ENCODE measurements at regions not wholly inside any gene's neighbourhood (a gene's known extent, or its start where the extent isn't known, plus 50 kb on each side); places are given as distances from the start of the nearest gene placed in this dataset.
A peak's percentile ranks its signal among the peaks of the same experiment; 100 is the strongest.
"Not testable (repeated sequence)": the region's sequence is repeated elsewhere in the genome, so short reads cannot be mapped to it uniquely, and the experiment has no call there.

- H3K27me3 ChIP-seq (ENCODE audit: control insufficient read depth in 2 of 2, insufficient read depth in 2 of 2, low read length in 2 of 2); intact Hi-C loops (cut with micrococcal nuclease): not testable (repeated sequence)
Measured at GRCh38 chr15:22371246-22371834, 87.4 kb upstream of the GOLGA6L22 start.

DNA sequence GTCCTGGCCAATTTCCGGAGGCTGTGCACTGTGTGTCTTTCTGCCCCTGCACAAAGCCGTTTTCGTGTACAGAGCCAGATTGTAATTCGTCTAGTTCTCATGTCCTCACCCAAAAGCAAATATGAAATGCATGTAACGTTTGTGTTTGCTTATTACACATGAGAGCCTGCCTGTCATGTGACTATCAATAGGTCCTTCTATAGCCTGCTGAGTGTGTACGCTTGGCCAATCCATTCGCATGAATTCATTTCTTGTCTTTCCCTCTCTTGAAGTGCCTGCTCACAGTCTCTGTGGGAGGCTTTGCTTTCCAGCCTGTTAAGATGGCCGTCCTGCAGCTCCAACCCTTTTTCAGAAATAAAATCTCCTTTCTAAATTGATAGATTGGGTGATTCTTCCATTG lies 84.2 kb upstream of the GOLGA6L22 start:
- H3K79me2 ChIP-seq (ENCODE audit: control insufficient read depth, insufficient read depth, low read length); H4K20me1 ChIP-seq (replicated peaks; ENCODE audit: control insufficient read depth, insufficient read depth, low read length); H3K4me3 ChIP-seq; POLR2A ChIA-PET; H3K36me3 ChIP-seq (ENCODE audit: control insufficient read depth, insufficient read depth, low read length); DNase-seq (ENCODE audit: extremely low read depth in 1 of 4, low spot score in 3 of 4); H3K27me3 ChIP-seq (ENCODE audit: control insufficient read depth in 2 of 2, insufficient read depth in 2 of 2, low read length in 2 of 2); intact Hi-C loops (cut with micrococcal nuclease); BruUV-seq (replicated peaks); H3K4me1 ChIP-seq (replicated peaks in 1 of 2; ENCODE audit: control insufficient read depth in 2 of 2, insufficient read depth in 2 of 2, low read length in 2 of 2); H3K9me3 ChIP-seq (replicated peaks; ENCODE audit: control insufficient read depth, insufficient read depth, low read depth, low read length); H3K9ac ChIP-seq (ENCODE audit: insufficient read depth in 1 of 2, low read depth in 2 of 2, low read length in 2 of 2); H2AFZ ChIP-seq (ENCODE audit: low read depth, low read length); CTCF ChIA-PET (ENCODE audit: low intra/inter-chr PET ratio); in situ Hi-C loops (cut with MboI); ATAC-seq; H3K9me1 ChIP-seq (ENCODE audit: control insufficient read depth, insufficient read depth, low read length); FAIRE-seq; H3K27ac ChIP-seq (ENCODE audit: extremely low read depth, low read depth, low read length); H3K4me2 ChIP-seq (ENCODE audit: insufficient read depth, low read length): not testable (repeated sequence)
- no CpG with 5 or more reads among the region's 8 CpGs for WGBS (ENCODE audit: insufficient coverage, low coverage, missing lambda C conversion rate)

More at GRCh38 chr15:22371246-22371834, 87.4 kb upstream of the GOLGA6L22 start:
- FAIRE-seq; POLR2A ChIA-PET; BruUV-seq (replicated peaks); H3K4me2 ChIP-seq (ENCODE audit: insufficient read depth, low read length); in situ Hi-C loops (cut with MboI); H3K9me1 ChIP-seq (ENCODE audit: control insufficient read depth, insufficient read depth, low read length); H3K79me2 ChIP-seq (ENCODE audit: control insufficient read depth, insufficient read depth, low read length); H3K9ac ChIP-seq (ENCODE audit: insufficient read depth in 1 of 2, low read depth in 2 of 2, low read length in 2 of 2); H3K36me3 ChIP-seq (ENCODE audit: control insufficient read depth, insufficient read depth, low read length); H3K4me1 ChIP-seq (replicated peaks in 1 of 2; ENCODE audit: control insufficient read depth in 2 of 2, insufficient read depth in 2 of 2, low read length in 2 of 2); H3K4me3 ChIP-seq; DNase-seq (ENCODE audit: extremely low read depth in 1 of 4, low spot score in 3 of 4); H3K9me3 ChIP-seq (replicated peaks; ENCODE audit: control insufficient read depth, insufficient read depth, low read depth, low read length); H2AFZ ChIP-seq (ENCODE audit: low read depth, low read length); CTCF ChIA-PET (ENCODE audit: low intra/inter-chr PET ratio); H3K27ac ChIP-seq (ENCODE audit: extremely low read depth, low read depth, low read length); H4K20me1 ChIP-seq (replicated peaks; ENCODE audit: control insufficient read depth, insufficient read depth, low read length): not testable (repeated sequence)
- under 1% methylated on average over 10 of the region's 35 CpGs for WGBS (ENCODE audit: insufficient coverage, low coverage, missing lambda C conversion rate)
- ATAC-seq: peak; percentile 87

GRCh38 chr15:22375829-22376228 lies 82.9 kb upstream of the GOLGA6L22 start:
- H3K36me3 ChIP-seq (ENCODE audit: control insufficient read depth, insufficient read depth, low read length); H3K27me3 ChIP-seq (ENCODE audit: control insufficient read depth in 2 of 2, insufficient read depth in 2 of 2, low read length in 2 of 2); FAIRE-seq; POLR2A ChIA-PET; intact Hi-C loops (cut with micrococcal nuclease); ATAC-seq; H3K4me1 ChIP-seq (replicated peaks in 1 of 2; ENCODE audit: control insufficient read depth in 2 of 2, insufficient read depth in 2 of 2, low read length in 2 of 2); H4K20me1 ChIP-seq (replicated peaks; ENCODE audit: control insufficient read depth, insufficient read depth, low read length); H3K9ac ChIP-seq (ENCODE audit: insufficient read depth in 1 of 2, low read depth in 2 of 2, low read length in 2 of 2); H3K27ac ChIP-seq (ENCODE audit: extremely low read depth, low read depth, low read length); H3K9me1 ChIP-seq (ENCODE audit: control insufficient read depth, insufficient read depth, low read length); H3K79me2 ChIP-seq (ENCODE audit: control insufficient read depth, insufficient read depth, low read length); H3K4me3 ChIP-seq; H3K9me3 ChIP-seq (replicated peaks; ENCODE audit: control insufficient read depth, insufficient read depth, low read depth, low read length); BruUV-seq (replicated peaks); H2AFZ ChIP-seq (ENCODE audit: low read depth, low read length); CTCF ChIA-PET (ENCODE audit: low intra/inter-chr PET ratio); DNase-seq (ENCODE audit: extremely low read depth in 1 of 4, low spot score in 3 of 4); H3K4me2 ChIP-seq (ENCODE audit: insufficient read depth, low read length); in situ Hi-C loops (cut with MboI): not testable (repeated sequence)
- no CpG with 5 or more reads among the region's 1 CpG for WGBS (ENCODE audit: insufficient coverage, low coverage, missing lambda C conversion rate)

DNA sequence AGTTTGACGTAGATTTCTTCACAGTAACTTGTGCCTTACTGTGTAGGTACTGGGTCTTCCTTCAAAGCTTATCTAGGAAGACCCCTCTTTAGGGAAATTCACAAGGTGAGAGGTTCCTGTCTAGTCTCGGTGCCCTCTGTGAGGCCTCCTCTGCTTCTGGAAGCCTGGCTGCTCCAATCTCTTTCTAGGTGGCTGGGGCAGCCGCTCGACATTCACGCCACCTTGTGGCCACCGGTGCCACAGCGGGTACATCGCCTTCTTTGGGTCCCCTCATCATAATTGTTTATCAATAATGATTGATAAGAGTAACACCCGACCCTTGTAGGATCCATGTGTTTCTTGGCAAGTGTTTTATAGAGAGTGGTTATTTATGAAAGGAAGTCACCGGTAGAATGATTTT lies 80.8 kb upstream of the GOLGA6L22 start:
- H4K20me1 ChIP-seq (replicated peaks; ENCODE audit: control insufficient read depth, insufficient read depth, low read length); H3K4me2 ChIP-seq (ENCODE audit: insufficient read depth, low read length); H3K9me3 ChIP-seq (replicated peaks; ENCODE audit: control insufficient read depth, insufficient read depth, low read depth, low read length); FAIRE-seq; H3K27me3 ChIP-seq (ENCODE audit: control insufficient read depth in 2 of 2, insufficient read depth in 2 of 2, low read length in 2 of 2); H3K9me1 ChIP-seq (ENCODE audit: control insufficient read depth, insufficient read depth, low read length); intact Hi-C loops (cut with micrococcal nuclease); in situ Hi-C loops (cut with MboI); H3K79me2 ChIP-seq (ENCODE audit: control insufficient read depth, insufficient read depth, low read length); H2AFZ ChIP-seq (ENCODE audit: low read depth, low read length); H3K9ac ChIP-seq (ENCODE audit: insufficient read depth in 1 of 2, low read depth in 2 of 2, low read length in 2 of 2); POLR2A ChIA-PET; CTCF ChIA-PET (ENCODE audit: low intra/inter-chr PET ratio); H3K4me1 ChIP-seq (replicated peaks in 1 of 2; ENCODE audit: control insufficient read depth in 2 of 2, insufficient read depth in 2 of 2, low read length in 2 of 2); H3K27ac ChIP-seq (ENCODE audit: extremely low read depth, low read depth, low read length); H3K4me3 ChIP-seq; BruUV-seq (replicated peaks); H3K36me3 ChIP-seq (ENCODE audit: control insufficient read depth, insufficient read depth, low read length); DNase-seq (ENCODE audit: extremely low read depth in 1 of 4, low spot score in 3 of 4): not testable (repeated sequence)
- no CpG with 5 or more reads among the region's 10 CpGs for WGBS (ENCODE audit: insufficient coverage, low coverage, missing lambda C conversion rate)
- ATAC-seq: peak; percentile 85
